Stimulated activated CD4-positive, alpha-beta T cell treated with anti-CD3 and anti-CD28 coated beads, TNF-alpha, amount 100 ng/mL, for 1 hour (primary cell): ENCODE measurements at regions not wholly inside any gene's neighbourhood (a gene's known extent, or its start where the extent isn't known, plus 50 kb on each side); places are given as distances from the start of the nearest gene placed in this dataset.

Experiments used
- DNase-seq, 3 donors: peaks; one replicate each; pipeline ENCODE4 v3.0.0-alpha.2; 2020; ENCODE audit warnings: low read depth in 3 of 3, low spot score in 1 of 3

DNA sequence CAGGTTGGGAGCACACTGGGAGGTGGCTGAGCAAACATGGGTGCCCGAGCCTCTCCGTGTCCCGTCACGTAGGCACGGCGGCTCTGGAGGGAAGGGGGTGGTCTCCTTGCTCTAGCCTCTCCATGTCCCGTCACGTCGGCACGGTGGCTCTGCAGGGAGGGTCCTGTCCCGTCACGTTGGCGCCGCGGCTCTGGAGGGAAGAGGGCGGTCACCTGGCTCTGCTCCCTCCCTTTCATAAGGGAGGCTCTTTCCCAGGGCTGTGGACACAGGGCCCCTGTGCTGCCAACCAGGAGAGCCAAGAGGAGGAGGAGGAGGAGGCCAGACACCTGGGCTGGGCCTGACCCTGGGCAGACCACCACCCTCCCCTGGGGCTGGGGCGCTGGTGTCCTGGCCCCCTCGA lies 1173.7 kb downstream of the BRD1 start:
- DNase-seq: no peak

DNA sequence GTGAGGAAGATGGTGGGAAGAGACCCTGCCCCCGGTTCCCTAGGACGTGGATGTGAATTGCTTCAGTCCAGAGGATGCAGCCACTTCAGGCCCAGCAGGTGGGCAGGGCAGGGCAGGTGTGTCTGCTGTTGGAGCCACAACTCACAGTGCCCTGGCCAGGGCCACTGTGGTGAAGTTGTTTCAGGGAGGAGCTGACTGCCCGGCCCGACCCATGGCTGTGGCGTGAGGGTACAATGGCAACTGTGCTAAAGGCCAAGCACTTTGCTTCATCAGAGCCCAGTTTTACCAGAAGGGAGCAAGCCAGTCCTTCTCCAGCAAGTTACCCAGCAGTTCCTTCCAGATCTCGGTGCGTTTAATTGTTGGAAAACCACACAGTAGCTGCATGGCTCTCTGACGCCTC lies 1174.4 kb downstream of the BRD1 start:
- DNase-seq: no peak

DNA sequence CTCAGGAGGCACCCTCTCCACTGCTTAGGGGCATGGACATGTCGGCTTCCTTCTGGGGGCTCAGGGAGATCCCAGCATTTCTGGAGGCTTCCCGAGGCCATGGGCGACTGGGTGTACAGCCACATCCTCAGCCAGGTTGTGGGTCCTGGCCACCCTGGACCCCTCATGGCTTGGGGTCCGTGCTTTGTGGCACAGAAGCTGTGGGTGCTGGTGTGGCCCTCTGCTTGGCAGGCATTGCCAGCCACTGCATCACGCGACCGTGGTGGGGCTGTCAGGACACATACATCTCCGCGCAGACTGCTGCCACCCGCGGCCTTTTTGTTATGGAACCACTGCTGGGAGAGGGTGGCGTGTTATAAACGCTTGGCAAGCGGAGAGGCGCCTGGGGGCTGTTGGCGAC lies 1174.9 kb downstream of the BRD1 start:
- DNase-seq: no peak

DNA sequence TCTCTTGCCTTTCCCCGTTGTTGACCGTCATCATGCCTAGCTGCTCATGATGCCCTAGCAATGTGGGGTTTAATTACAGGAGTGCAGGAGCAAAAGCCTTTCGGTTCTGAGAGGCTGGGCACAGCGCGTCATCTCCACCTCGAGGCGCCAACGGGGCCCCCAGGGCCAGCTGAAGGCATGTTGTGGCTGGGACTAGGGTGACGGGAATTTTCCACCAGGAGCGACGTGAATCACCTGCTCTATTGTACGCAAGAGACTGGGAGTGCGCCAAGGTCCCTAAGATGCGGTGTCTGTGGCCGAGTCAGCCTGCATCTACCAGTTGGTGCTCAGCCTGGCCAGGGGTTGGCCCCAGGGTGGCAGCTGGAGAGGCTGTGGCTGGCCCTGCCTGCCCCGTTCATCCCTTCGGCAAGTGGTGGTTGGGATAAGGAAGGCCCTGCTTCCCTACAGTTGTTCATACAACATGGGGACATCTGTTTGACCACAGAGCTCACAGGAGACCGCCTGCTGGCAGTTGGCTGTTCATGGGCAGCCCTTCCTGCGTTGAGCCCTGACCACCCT lies 1175.6 kb downstream of the BRD1 start:
- DNase-seq: no peak

DNA sequence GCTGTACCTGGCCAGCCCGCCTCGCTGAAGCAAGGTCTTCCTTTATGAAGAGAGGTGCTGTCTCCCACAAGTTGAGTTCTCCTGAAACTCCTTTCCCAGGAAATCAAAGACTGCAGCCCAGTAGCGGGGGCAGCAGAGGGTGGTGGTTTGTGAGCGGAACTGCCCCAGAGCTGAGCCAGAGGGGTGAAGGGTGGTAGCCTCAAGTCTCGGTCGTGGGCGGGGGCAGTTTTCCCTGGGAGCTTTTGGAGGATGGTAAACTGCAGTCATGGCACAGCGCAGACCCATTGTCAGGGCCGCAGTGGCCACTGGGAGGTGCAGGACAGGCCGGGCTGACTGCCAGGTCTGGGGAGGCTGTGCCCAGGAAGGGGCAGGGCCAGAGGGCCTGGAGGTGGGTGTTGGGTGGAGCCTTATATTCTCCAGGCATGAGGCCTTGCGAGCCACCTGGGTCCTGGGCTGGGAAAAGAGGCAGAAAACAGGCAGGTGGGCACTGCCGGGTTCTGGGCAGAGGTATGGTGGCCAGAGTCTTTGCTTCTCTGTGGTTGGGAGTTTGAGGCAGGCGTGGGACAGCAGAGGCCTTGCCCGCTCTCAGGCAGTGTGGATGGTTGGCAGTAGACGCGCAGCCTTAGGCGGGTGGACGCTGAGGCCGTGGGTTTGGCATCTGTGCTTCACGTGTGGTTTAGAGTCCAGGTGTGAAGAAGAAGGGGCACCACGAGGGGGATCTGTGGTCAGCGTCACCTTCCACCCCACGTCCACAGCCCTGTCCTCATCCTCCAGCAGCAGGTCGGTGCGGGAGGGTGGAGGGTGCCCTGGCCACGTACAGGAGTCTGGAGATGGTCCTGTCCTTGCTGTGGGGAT lies 1176.4 kb downstream of the BRD1 start:
- DNase-seq: no peak

GRCh38 chr22:48650323-48651035 lies 1177.2 kb downstream of the BRD1 start:
- DNase-seq: no peak

DNA sequence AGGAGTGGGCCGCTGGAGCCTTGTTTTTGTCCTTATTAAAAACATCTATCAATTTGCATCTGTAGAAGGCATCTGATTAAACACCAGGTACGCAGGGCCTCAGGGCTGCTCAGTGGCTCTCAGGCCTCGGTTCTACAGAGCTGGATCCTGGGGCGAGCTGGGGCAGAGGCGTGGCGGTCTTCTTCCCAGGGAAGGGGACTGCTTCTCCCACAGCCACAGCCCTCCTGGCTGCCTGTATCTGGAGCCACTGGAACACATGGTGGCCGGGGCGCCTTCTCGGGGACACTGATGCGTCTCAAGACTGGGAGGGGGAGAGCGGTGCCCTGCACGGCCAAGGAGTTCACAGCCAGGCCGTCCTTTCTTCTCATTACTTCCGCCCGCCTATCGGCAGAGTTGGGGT lies 1178.2 kb downstream of the BRD1 start:
- DNase-seq: no peak

DNA sequence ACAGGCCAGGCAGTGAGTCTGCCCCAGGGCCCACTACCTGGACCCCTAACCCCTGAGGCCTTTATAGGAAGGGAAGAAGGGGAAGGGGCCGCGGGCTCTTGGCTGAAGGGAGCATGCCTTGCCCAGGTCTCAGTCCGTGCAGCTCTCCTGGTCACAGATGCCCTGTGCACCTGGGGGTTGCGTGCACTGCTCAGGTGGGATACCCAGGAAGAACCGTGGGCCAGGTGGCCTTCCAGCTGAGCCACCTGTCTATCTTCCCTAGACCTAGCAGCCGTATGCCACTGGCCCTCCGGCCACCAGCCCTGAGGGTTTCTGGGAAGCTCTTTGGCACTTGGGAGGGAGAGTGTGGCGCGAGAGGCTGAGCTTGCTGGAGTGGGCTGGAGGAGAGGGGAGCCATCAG lies 1178.6 kb downstream of the BRD1 start:
- DNase-seq: no peak

DNA sequence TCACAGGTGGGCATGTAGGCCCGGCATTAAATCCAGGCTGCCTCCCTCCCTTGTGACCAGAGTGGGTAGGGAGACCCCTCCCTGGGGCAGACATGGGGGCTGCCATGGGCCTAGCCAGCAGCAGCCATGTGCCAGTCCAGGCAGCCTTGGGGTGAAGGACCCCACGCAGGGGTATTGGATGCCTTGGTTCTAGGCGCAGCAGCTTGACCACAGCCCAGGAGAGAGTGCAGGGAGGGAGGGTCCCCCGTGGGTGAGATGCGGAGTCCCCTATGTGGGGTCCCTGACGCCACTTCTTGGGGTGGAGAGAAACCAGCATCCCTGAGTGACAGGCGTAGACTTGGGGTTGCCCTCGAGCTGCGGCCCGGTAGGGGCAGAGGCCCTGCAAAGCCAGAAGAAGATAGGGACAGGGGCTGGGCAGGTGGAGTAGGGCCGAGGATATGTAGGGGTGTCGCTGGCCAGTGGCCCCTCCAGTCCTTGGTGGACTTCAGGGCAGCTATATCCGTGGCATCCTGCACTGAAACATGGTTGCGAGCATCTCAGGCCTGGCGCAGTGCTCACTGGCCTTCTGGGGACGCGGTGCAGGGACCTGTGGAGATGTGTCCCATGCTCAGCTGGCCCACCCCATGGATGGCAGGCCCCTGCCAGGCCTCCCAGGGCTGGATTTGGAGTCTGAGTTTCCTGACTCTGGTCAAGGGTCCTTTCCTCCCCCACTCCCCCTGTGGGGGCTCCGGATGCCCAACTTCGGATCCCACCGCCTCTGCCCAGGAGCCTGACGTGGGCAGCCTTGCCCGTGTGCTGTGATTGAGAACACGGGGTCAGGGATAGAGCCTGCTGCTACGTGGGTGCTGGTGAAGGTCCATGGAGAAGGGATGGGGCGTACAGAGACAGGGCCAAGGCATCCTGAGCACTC lies 1179.8 kb downstream of the BRD1 start:
- no peak for DNase-seq

DNA sequence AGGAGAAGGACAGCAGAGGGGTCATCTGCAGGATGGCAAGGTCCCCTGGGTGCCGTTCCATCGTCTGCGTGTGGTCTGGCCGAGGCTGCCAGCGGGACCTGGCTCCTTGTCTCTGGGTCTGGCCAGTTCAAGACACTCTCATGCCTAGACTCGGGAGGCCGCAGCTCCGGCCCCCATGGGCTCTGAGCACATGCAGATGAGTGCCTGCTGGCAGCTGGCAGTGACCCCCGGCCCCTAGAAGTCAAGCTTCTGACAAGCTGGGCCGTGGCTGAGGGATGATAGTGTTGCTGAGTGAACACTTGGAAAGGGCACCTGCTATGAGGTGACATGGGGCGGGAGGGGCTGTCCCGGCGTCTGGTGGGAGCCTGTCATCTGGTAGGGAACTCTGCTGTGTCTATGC lies 1180.6 kb downstream of the BRD1 start:
- no peak for DNase-seq

DNA sequence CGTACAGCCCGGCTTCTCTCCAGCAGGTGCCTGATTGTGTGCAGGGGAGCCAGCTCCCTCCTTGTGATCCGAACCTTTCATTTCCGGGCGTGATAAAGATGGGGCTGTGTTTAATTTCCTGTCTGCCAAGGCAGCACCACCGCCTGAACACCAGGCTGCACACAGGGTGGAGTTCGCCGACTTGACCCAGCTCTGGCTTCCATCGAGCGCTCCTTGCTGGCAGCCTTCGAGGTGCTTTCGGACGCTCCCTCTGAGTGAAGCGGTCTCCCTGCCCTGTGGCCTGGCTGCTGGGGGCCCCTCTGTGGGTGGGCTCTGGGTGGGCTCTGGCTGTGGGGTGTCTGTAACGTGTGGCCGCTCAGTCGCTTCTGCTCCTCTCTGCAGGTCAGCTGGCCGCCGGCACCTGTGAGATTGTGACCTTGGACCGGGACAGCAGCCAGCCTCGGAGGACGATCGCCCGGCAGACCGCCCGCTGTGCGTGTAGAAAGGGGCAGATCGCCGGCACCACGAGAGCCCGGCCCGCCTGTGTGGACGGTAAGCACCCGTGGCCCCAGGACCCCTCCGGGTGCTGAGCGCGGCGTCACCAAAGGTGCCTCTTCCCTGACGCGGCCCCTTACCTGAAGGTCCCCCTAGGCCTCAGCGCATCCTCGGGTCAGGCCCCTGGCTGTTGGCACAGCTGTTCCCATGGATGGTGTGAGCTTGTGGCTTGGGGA lies 1181.3 kb downstream of the BRD1 start:
- no peak for DNase-seq

DNA sequence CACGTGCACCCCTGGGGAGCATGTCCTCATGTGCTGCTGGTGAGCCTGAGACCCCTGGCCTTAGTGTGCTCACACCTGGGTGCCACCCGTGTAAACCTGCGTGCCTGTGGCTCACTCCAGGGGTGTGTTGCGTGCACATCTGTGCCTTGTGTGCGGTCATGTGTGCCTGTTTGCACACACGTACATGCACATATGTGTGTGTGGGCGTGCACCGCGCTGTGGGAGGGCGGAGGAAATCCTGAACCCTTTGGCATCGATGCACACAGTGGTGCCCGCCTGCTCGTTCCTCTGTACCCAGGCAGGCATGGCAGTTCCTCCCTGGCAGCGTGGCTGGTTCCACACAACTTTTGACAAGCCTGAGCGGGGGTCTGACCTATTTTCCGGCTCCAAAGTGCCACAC lies 1181.9 kb downstream of the BRD1 start:
- no peak for DNase-seq

GRCh38 chr22:48644997-48645396 lies 1182.7 kb downstream of the BRD1 start:
- DNase-seq: no peak

- no peak for DNase-seq
Observed at GRCh38 chr22:48644108-48644507, 1183.6 kb downstream of the BRD1 start.

- no peak for DNase-seq
Observed at GRCh38 chr22:48643066-48643731, 1184.5 kb downstream of the BRD1 start.

DNA sequence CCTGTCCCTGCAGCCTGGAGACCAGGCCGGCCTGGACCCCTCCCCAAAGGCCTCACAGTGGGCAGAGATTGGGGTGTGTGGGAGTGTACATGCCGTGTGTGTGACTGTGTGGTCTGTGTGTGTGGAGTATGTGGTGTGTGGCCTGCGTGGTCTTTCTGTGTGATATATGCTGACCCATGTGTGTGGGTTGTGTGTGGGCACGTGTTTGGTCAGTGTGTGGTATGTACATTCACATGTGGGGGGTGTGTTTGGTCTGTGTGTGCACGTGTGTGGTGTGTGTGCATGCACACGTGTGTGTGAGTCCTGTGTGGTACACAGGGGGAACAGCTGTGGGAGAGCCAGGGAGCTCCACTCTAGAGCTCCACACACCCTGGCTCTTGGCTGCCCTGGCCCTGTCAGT lies 1185.1 kb downstream of the BRD1 start:
- no peak for DNase-seq

- DNase-seq: no peak
Observed at GRCh38 chr22:48641906-48642475, 1185.7 kb downstream of the BRD1 start.

GRCh38 chr22:48640890-48641841 lies 1186.5 kb downstream of the BRD1 start:
- DNase-seq: no peak
